Loucy (cell line): ENCODE measurements at regions not wholly inside any gene's neighbourhood (a gene's known extent, or its start where the extent isn't known, plus 50 kb on each side); places are given as distances from the start of the nearest gene placed in this dataset.

ENCODE experiments used
- EZH2phosphoT487 ChIP-seq: fragments of 200-600 bp; IDR thresholded peaks from 2 replicates; pipeline ENCODE4 v1.6.1; 2018; ENCODE audit warnings: antibody characterized with exemption, mild to moderate bottlenecking, moderate library complexity, borderline replicate concordance
- TF ChIP-seq, protein P1 (sequence below): fragments of 200-600 bp; sonication (generic); conservative IDR thresholded peaks from 2 replicates; pipeline ENCODE4 v1.5.1; 2014; ENCODE audit warnings: mild to moderate bottlenecking, antibody characterized with exemption, low read length

GRCh38 chr3:164144824-164145223, 933.5 kb downstream of the SI start:
- TF ChIP-seq, protein P1, sequence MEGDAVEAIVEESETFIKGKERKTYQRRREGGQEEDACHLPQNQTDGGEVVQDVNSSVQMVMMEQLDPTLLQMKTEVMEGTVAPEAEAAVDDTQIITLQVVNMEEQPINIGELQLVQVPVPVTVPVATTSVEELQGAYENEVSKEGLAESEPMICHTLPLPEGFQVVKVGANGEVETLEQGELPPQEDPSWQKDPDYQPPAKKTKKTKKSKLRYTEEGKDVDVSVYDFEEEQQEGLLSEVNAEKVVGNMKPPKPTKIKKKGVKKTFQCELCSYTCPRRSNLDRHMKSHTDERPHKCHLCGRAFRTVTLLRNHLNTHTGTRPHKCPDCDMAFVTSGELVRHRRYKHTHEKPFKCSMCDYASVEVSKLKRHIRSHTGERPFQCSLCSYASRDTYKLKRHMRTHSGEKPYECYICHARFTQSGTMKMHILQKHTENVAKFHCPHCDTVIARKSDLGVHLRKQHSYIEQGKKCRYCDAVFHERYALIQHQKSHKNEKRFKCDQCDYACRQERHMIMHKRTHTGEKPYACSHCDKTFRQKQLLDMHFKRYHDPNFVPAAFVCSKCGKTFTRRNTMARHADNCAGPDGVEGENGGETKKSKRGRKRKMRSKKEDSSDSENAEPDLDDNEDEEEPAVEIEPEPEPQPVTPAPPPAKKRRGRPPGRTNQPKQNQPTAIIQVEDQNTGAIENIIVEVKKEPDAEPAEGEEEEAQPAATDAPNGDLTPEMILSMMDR, result no peak
- no peak for TF ChIP-seq EZH2phosphoT487
